Urothelium cell line (cell line): ENCODE measurements at regions not wholly inside any gene's neighbourhood (a gene's known extent, or its start where the extent isn't known, plus 50 kb on each side); places are given as distances from the start of the nearest gene placed in this dataset.

Experiments used
- DNase-seq: peaks from one replicate; pipeline ENCODE4 v3.0.0; 2011; ENCODE audit warnings: low spot score, mixed read lengths
- FAIRE-seq: peaks from 2 replicates; lab custom pipeline; 2011; peaks lifted over from hg19 to GRCh38; lab: Jason Lieb, UNC

DNA sequence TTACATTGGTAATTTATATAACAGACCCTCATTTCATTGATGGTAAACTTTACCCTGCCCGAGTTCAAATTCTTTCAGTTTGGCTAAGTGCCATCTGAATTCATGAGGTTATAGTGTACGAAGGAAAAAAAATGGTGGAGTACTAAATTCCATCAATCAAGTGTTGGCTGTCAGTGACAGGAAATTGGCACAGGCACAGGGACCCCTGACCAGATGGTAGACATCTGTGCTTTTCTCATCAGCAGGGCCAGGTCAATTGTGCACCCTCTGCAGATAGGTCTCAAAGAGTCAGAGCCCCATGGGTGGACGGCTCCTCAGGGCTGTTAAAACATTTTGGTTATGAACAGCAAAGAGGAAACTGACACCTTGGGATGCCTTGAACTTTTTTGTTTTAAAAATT lies 439.2 kb downstream of the SETBP1 start:
- FAIRE-seq (no peak), DNase-seq (no peak)

DNA sequence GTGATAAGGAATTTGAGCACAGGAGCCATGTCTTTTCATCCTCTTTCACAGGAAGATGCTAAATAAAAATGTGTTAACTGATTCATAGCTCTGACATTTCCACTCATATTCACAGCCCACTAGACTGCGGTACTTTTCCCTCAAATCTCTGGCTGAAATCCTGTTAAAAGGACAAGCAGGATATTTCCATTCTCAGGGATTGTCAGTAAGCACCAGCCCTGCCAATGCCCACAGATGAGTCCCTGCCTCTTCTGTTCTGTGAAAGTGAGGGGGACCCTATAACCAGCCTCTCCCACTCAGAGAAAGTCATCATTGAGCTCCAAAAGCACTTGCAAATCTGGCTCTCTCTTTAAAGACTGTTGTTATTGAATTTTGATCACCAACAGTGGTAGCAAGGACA lies 440.5 kb downstream of the SETBP1 start:
- no peak for FAIRE-seq
- no peak for DNase-seq

DNA sequence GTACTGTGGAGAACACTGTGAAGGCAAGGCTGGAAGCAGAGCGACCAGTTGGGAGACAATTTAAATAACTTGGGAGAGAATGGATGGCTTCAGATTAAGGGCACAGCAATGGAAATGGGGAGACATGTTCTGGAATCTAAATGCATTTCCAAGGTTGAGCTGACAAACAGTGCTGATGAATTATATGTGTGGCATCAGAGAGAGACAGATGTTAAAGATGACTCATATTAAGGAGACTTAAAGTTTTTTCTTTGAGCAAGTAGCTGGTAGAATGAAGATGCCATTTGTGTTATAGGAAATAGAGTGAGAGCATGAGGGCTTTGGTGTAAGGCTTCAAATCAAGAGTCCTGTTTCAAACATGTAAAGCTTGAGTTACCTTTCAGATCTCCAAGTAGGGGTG lies 441.8 kb downstream of the SETBP1 start:
- FAIRE-seq (no peak), DNase-seq (no peak)

GRCh38 chr18:45127405-45127804 lies 446.7 kb downstream of the SETBP1 start:
- FAIRE-seq (no peak), DNase-seq (no peak)

DNA sequence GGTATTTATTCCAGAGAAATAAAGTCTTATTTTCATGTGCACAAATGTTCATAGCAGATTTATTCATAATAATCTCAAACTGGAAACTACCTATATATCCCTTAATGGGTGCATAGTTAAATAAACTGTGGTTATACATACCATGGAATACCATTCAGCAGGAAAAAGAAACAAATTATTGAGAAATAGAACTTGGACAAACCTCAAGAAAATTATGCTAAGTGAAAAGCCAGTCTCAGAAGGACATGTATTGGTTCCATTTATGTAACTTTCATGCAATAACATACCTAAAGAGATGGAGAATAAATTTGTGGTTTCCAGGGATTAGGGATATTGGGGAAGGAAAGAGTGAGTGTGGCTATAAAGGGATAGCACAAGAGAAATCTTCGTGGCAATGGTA lies 452.6 kb downstream of the SETBP1 start:
- FAIRE-seq, result no peak
- DNase-seq, result no peak

DNA sequence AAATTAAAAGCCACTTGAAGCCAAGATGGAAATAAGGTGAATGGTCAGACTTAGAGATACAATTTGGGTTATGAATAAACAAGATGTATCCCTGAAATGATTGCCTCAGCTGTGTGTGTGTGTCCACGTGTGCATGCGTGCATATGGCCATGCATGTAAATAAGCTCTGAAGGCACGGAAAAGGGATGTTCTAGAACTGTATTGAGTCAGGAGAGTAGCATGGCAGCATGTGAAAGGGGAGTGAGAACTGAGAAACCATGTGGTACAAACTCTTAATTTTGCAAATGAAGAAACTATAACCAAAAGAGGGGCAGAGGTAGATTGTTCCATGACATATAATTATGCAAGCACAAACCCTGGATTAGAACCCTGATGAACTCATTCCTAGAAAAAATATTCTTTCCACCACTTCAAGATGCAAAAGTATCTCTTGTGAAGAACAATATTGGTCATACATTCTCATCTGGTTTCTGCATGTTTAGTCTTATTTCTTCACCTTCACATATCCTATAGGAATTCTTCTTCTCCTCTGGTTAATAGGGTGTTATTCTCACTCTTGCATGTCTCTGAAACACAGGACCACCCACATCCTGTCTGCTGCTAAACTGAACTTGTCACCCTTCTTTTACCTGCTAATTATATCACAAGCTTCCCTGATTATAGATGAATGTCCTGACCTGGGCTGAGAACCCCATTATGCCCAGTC lies 455.8 kb downstream of the SETBP1 start:
- FAIRE-seq (no peak), DNase-seq (no peak)

- no peak for DNase-seq
- FAIRE-seq, result no peak
Measured at GRCh38 chr18:45137087-45137419, 456.4 kb downstream of the SETBP1 start.

DNA sequence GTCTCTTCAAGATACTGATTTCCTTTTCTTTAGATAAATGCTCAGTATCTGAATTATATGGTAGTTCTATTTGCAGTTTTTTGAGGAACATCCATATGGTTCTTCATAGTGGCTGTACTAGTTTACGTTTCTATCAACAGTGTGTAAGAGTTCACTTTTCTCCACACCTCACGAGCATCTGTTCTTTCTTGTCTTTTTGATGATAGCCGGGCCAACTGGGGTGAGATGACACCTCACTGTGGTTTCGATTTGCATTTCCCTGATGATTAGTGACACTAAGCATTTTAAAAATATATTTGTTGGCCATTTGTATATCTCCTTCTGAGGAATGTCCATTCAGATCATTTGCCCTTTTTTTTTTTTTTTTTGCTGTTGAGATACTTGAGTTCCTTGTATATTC lies 458.8 kb downstream of the SETBP1 start:
- no peak for DNase-seq
- no peak for FAIRE-seq

GRCh38 chr18:45142868-45143267 lies 462.2 kb downstream of the SETBP1 start:
- FAIRE-seq, result no peak
- DNase-seq, result no peak

DNA sequence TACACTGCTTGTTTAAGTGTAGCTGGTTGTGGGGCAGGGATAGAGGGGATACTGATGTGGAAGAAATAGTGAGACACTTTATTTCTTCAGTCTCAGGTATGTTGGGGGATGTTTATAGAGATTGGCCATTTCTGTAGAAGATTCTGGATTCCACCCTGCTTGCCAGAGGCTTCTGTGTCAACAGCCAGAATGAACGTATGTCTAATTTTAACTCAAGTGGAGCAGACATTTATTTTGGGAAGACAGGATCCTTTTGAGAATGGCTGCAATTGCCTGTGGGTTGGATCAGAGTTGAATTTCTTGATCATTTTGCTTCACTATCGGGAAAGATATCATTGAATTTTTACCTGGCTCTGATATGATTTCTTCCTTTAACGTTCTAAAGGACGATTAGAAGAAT lies 465.6 kb upstream of the SLC14A2 start:
- DNase-seq (no peak), FAIRE-seq (no peak)

- no peak for DNase-seq
- no peak for FAIRE-seq
Measured at GRCh38 chr18:45151645-45152044, 463.6 kb upstream of the SLC14A2 start.

GRCh38 chr18:45155526-45155925 lies 459.8 kb upstream of the SLC14A2 start:
- no peak for DNase-seq
- FAIRE-seq, result no peak

- FAIRE-seq, result no peak
- no peak for DNase-seq
Measured at GRCh38 chr18:45156946-45157345, 458.3 kb upstream of the SLC14A2 start.

DNA sequence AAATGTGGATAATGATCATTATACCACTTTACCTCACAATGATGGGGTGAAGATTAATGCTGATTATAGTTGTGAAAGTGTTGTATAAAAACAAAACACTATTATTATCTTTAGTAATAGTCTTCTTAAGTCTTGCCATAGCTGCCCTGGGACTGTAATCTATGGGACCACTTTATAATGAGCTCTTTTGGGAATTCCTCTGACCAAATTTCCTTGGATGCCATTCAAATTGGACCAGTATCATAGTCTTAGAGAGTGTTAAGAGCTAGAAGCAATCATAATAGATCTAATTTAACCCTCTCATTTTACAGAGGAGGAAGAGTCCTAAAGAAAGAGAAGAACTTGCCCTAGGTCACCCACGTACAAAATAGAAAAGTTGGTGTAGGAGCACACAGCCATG lies 457.7 kb upstream of the SLC14A2 start:
- FAIRE-seq (no peak), DNase-seq (no peak)

- FAIRE-seq, result no peak
Measured at GRCh38 chr18:45161850-45162249, 453.4 kb upstream of the SLC14A2 start.

DNA sequence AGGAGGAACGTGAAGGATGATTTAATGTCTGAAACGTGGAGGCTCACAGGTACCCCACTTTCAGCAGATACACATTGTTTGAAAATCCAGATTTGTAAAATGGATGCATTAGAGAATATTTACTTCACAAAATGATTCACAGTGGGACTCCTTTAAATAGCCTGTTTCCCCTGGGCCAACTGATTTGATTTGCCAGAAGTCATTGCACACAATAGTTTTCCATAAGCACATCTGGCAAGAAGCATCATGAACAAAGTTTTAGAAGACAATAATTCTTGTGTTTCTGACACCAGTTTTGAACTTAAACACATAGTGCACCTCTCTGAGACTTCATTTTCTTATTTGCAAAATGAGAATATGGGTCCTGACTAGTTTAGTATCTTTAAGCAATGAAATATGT lies 451.4 kb upstream of the SLC14A2 start:
- no peak for FAIRE-seq
- DNase-seq, result no peak

More at GRCh38 chr18:45161850-45162249, 453.4 kb upstream of the SLC14A2 start:
- DNase-seq, result no peak

- FAIRE-seq (no peak), DNase-seq (no peak)
Measured at GRCh38 chr18:45164551-45164950, 450.7 kb upstream of the SLC14A2 start.

GRCh38 chr18:45165176-45165713 lies 450.0 kb upstream of the SLC14A2 start:
- no peak for FAIRE-seq

GRCh38 chr18:45165871-45166270 lies 449.4 kb upstream of the SLC14A2 start:
- no peak for FAIRE-seq
- DNase-seq, result no peak

More at GRCh38 chr18:45165176-45165713, 450.0 kb upstream of the SLC14A2 start:
- DNase-seq, result no peak

DNA sequence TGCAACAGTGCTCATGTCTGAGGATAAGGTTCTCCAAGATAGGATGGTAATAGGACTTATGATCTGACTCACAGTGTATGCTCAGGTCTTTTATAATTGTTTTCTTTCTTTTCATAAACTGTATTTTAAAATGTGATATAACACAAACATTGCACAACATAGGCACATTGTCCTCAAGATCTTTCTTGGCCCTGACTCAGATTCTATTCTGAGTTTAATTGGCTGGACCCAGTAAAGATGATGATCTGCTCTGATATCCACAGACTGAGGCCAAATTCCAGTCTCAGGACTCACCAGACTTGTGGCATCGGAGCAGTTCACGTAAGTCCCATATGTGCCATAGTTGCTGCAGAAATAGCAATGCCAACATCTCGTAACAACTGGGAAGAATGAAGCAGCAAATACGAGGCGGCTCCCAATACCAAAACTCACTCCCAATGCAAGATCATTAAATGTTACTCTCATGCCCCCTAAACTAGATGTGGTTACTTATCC lies 448.9 kb upstream of the SLC14A2 start:
- FAIRE-seq, result peak; percentile 61
- peak; percentile 56 for DNase-seq

- FAIRE-seq, result no peak
- DNase-seq, result peak; percentile 51
Measured at GRCh38 chr18:45166836-45167551, 448.3 kb upstream of the SLC14A2 start.

- DNase-seq (no peak), FAIRE-seq (no peak)
Measured at GRCh38 chr18:45167631-45168280, 447.5 kb upstream of the SLC14A2 start.
